ENCODE measurements at regions not wholly inside any gene's neighbourhood (a gene's known extent, or its start where the extent isn't known, plus 50 kb on each side); places are given as distances from the start of the nearest gene placed in this dataset.

GRCh38 chr7:51764976-51765375 is 448.4 kb upstream of the COBL start:
- H3K4me3 ChIP-seq, result no peak overlapping the region
- 64 to 68% methylated on average over 2 of the region's 2 CpGs for WGBS, 2 donors
- intact Hi-C loops (cut with DNase I), result no loop called here
- TF ChIP-seq POLR2A (IDR thresholded peaks at IDR 0.05) (no peak), CTCF (IDR thresholded peaks at IDR 0.05) (no peak)
- H3K4me1 ChIP-seq, result no peaks in the 10 kb centered on the region
- H3K9me3 ChIP-seq, result no peaks in the 10 kb centered on the region
- ATAC-seq (no peak), DNase-seq (no peak)
- no peaks in the 10 kb centered on the region for H3K27me3 ChIP-seq
- H3K27ac ChIP-seq, result no peak overlapping the region
- H3K36me3 ChIP-seq (replicated peaks in 1 of 2; ENCODE audit: insufficient read depth in 1 of 2, low read depth in 2 of 2), result no peaks in the 10 kb centered on the region

- H3K4me3 ChIP-seq, result no peak overlapping the region
- intact Hi-C loops (cut with DNase I), result no loop called here
Observed at GRCh38 chr7:51759985-51760384, 443.4 kb upstream of the COBL start.

GRCh38 chr7:51757960-51758359 is 441.4 kb upstream of the COBL start:
- H3K27me3 ChIP-seq, result no peaks in the 10 kb centered on the region
- DNase-seq (no peak), ATAC-seq (no peak)
- H3K27ac ChIP-seq, result no peak overlapping the region
- TF ChIP-seq CTCF (IDR thresholded peaks at IDR 0.05) (no peak), POLR2A (IDR thresholded peaks at IDR 0.05) (no peak)
- intact Hi-C loops (cut with DNase I), result no loop called here
- H3K9me3 ChIP-seq, result no peaks in the 10 kb centered on the region
- H3K36me3 ChIP-seq (replicated peaks in 1 of 2; ENCODE audit: insufficient read depth in 1 of 2, low read depth in 2 of 2), result no peaks in the 10 kb centered on the region
- WGBS, 2 donors, result 56 to 58% methylated on average over 6 of the region's 6 CpGs
- H3K4me3 ChIP-seq, result no peak overlapping the region
- no peaks in the 10 kb centered on the region for H3K4me1 ChIP-seq

More at GRCh38 chr7:51759985-51760384, 443.4 kb upstream of the COBL start:
- ATAC-seq (no peak), DNase-seq (no peak)
- TF ChIP-seq POLR2A (IDR thresholded peaks at IDR 0.05), result no peak
- no peak for TF ChIP-seq CTCF (IDR thresholded peaks at IDR 0.05)
- Histone ChIP-seq H3K27me3 (no peaks in the 10 kb centered on the region), H3K4me1 (no peaks in the 10 kb centered on the region), H3K9me3 (no peaks in the 10 kb centered on the region), H3K36me3 (replicated peaks in 1 of 2; ENCODE audit: insufficient read depth in 1 of 2, low read depth in 2 of 2) (no peaks in the 10 kb centered on the region), H3K27ac (no peak overlapping the region)
- WGBS, 2 donors, result 22 to 34% methylated on average over 2 of the region's 2 CpGs

- intact Hi-C loops (cut with DNase I), result no loop called here
- TF ChIP-seq POLR2A (IDR thresholded peaks at IDR 0.05) (no peak), CTCF (IDR thresholded peaks at IDR 0.05) (no peak)
- Histone ChIP-seq H3K4me1 (no peaks in the 10 kb centered on the region), H3K4me3 (no peak overlapping the region), H3K27me3 (no peaks in the 10 kb centered on the region), H3K36me3 (replicated peaks in 1 of 2; ENCODE audit: insufficient read depth in 1 of 2, low read depth in 2 of 2) (no peaks in the 10 kb centered on the region), H3K9me3 (no peaks in the 10 kb centered on the region), H3K27ac (no peak overlapping the region)
- ATAC-seq (no peak), DNase-seq (no peak)
Observed at GRCh38 chr7:51732951-51733350, 416.3 kb upstream of the COBL start.

- Histone ChIP-seq H3K36me3 (replicated peaks in 1 of 2; ENCODE audit: insufficient read depth in 1 of 2, low read depth in 2 of 2) (no peaks in the 10 kb centered on the region), H3K4me3 (no peak overlapping the region), H3K27me3 (no peaks in the 10 kb centered on the region), H3K27ac (no peak overlapping the region), H3K9me3 (no peaks in the 10 kb centered on the region), H3K4me1 (no peaks in the 10 kb centered on the region)
- ATAC-seq, result no peak
- DNase-seq, result no peak
- WGBS, 2 donors, result 11 to 13% methylated on average over 5 of the region's 5 CpGs
- intact Hi-C loops (cut with DNase I), result no loop called here
- TF ChIP-seq POLR2A (IDR thresholded peaks at IDR 0.05), result no peak
- no peak for TF ChIP-seq CTCF (IDR thresholded peaks at IDR 0.05)
Observed at GRCh38 chr7:51732116-51732515, 415.5 kb upstream of the COBL start.

Measured in body of pancreas (tissue), 4 donors.